ENCODE measurements at regions not wholly inside any gene's neighbourhood (a gene's known extent, or its start where the extent isn't known, plus 50 kb on each side); places are given as distances from the start of the nearest gene placed in this dataset.
"Not testable (repeated sequence)": the region's sequence is repeated elsewhere in the genome, so short reads cannot be mapped to it uniquely, and the experiment has no call there.

DNA sequence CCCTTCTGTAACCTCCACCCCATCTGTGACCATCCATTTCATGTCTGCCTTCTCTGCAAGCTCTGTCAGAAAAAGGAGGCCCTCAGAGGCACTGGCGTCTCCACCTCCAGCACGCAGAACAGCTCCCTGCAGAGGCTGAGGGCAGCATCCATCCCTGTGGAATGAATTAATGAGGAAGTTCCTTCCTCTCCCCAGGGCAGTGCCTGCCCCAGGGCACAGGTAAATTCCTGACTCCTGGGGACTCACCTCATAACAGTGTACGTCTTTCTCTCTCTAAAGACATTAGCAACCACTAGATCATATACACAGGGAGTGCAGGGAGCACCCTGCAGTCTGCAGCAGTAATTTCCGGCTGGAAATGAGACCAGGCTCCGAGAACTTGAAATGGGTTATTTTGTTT is 155.0 kb upstream of the TMEM132C start:
- H3K27ac ChIP-seq (ENCODE audit: insufficient read length, low read depth, low read length) = no peak overlapping the region
- H3K23ac ChIP-seq (ENCODE audit: insufficient read length, low read depth, low read length) = no peak overlapping the region
- H3K9me3 ChIP-seq (ENCODE audit: control insufficient read depth, low read depth, low read length) = no peaks in the 10 kb centered on the region
- no peak overlapping the region for H2BK20ac ChIP-seq (ENCODE audit: low read depth, low read length, poor library complexity, severe bottlenecking)
- no peak overlapping the region for H4K8ac ChIP-seq (replicated peaks; ENCODE audit: insufficient read length, low read depth, low read length)
- no CpG with 5 or more reads among the region's 5 CpGs for WGBS (ENCODE audit: extremely low coverage, insufficient read length, low lambda C conversion rate)
- H3K4me1 Mint-ChIP-seq = peaks cover 17% of the 10 kb centered on the region in 2 experiments
- DNase-seq = peak; percentile 75
- no peaks in the 10 kb centered on the region; a peak in 1 of 5 replicates for H3K9me3 Mint-ChIP-seq
- H3K79me2 ChIP-seq (ENCODE audit: insufficient read depth, low read length) = no peaks in the 10 kb centered on the region
- no peak overlapping the region for H2AFZ ChIP-seq (ENCODE audit: low read length)
- H3K27me3 ChIP-seq (ENCODE audit: insufficient read depth, low read length) = no peaks in the 10 kb centered on the region
- no peaks in the 10 kb centered on the region for H3K36me3 Mint-ChIP-seq (ENCODE audit: insufficient read depth in 1 of 3, low read depth in 3 of 3)
- H3K4me3 Mint-ChIP-seq = no peak overlapping the region; a peak in 1 of 5 replicates
- H2BK120ac ChIP-seq (ENCODE audit: low read depth, low read length, poor library complexity, severe bottlenecking) = no peak overlapping the region
- H3K4me1 ChIP-seq (ENCODE audit: insufficient read depth, low read length) = peaks cover 4% of the 10 kb centered on the region; the same call in 1 of the 2 replicates
- no peak overlapping the region for H4K91ac ChIP-seq (ENCODE audit: insufficient read length, low read depth, low read length)
- no peak overlapping the region for H3K4me2 ChIP-seq (ENCODE audit: insufficient read depth, insufficient read length, low read length)
- no peak overlapping the region for H2AK5ac ChIP-seq (ENCODE audit: insufficient read length, low read length)
- H3K27ac Mint-ChIP-seq = no peak overlapping the region
- H3K18ac ChIP-seq (ENCODE audit: insufficient read length, low read depth, low read length) = no peak overlapping the region
- no peak overlapping the region for H3K4ac ChIP-seq (ENCODE audit: low read depth, low read length)
- TF ChIP-seq, protein P1, sequence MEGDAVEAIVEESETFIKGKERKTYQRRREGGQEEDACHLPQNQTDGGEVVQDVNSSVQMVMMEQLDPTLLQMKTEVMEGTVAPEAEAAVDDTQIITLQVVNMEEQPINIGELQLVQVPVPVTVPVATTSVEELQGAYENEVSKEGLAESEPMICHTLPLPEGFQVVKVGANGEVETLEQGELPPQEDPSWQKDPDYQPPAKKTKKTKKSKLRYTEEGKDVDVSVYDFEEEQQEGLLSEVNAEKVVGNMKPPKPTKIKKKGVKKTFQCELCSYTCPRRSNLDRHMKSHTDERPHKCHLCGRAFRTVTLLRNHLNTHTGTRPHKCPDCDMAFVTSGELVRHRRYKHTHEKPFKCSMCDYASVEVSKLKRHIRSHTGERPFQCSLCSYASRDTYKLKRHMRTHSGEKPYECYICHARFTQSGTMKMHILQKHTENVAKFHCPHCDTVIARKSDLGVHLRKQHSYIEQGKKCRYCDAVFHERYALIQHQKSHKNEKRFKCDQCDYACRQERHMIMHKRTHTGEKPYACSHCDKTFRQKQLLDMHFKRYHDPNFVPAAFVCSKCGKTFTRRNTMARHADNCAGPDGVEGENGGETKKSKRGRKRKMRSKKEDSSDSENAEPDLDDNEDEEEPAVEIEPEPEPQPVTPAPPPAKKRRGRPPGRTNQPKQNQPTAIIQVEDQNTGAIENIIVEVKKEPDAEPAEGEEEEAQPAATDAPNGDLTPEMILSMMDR (conservative IDR thresholded peaks at IDR 0.05) = no peak
- no peak overlapping the region for H3T11ph ChIP-seq (ENCODE audit: low read length)
- H3K56ac ChIP-seq (ENCODE audit: insufficient read length, low read depth, low read length) = no peak overlapping the region
- no peaks in the 10 kb centered on the region; the same call in 1 of the 2 replicates for H3K27me3 Mint-ChIP-seq (ENCODE audit: low read depth)
- no peaks in the 10 kb centered on the region for H4K20me1 ChIP-seq (ENCODE audit: control insufficient read depth, insufficient read depth, insufficient read length)
- H2BK5ac ChIP-seq (ENCODE audit: insufficient read length, low read length) = no peak overlapping the region
- no peak overlapping the region for H3K9ac ChIP-seq (ENCODE audit: extremely low read depth, insufficient read length, low read length)
- H4K5ac ChIP-seq (ENCODE audit: insufficient read length, low read depth, low read length) = no peak overlapping the region
- no peak overlapping the region for H2BK15ac ChIP-seq (ENCODE audit: low read depth, low read length)
- no peak overlapping the region for H2BK12ac ChIP-seq (ENCODE audit: insufficient read length, low read depth, low read length)
- no peak overlapping the region for H3K14ac ChIP-seq (ENCODE audit: insufficient read depth, low read length)
- H3K79me1 ChIP-seq (ENCODE audit: insufficient read depth, low read depth, low read length, poor library complexity, severe bottlenecking) = no peaks in the 10 kb centered on the region
- no peaks in the 10 kb centered on the region for H3K23me2 ChIP-seq (ENCODE audit: insufficient read length, low read depth, low read length, poor library complexity, severe bottlenecking)

DNA sequence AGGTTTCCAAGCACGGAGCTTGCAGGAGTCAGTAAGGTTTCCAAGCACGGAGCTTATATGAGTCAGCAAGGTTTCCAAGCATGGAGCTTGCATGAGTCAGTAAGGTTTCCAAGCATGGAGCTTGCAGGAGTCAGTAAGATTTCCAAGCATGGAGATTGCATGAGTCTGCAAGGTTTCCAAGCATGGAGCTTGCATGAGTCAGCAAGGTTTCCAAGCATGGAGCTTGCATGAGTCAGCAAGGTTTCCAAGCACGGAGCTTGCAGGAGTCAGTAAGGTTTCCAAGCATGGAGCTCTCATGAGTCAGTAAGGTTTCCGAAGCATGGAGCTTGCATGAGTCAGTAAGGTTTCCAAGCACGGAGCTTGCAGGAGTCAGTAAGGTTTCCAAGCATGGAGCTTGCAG is 153.7 kb upstream of the TMEM132C start:
- H2BK12ac ChIP-seq (ENCODE audit: insufficient read length, low read depth, low read length); H4K5ac ChIP-seq (ENCODE audit: insufficient read length, low read depth, low read length); H3K27me3 ChIP-seq (ENCODE audit: insufficient read depth, low read length); H3K9me3 Mint-ChIP-seq; H3K4ac ChIP-seq (ENCODE audit: low read depth, low read length); H3K27ac Mint-ChIP-seq; H2BK15ac ChIP-seq (ENCODE audit: low read depth, low read length); H3K27ac ChIP-seq (ENCODE audit: insufficient read length, low read depth, low read length); H2AFZ ChIP-seq (ENCODE audit: low read length); H3K9ac ChIP-seq (ENCODE audit: extremely low read depth, insufficient read length, low read length); H3K79me2 ChIP-seq (ENCODE audit: insufficient read depth, low read length); H3K79me1 ChIP-seq (ENCODE audit: insufficient read depth, low read depth, low read length, poor library complexity, severe bottlenecking); H3T11ph ChIP-seq (ENCODE audit: low read length); H2BK120ac ChIP-seq (ENCODE audit: low read depth, low read length, poor library complexity, severe bottlenecking); H3K23ac ChIP-seq (ENCODE audit: insufficient read length, low read depth, low read length); H3K4me1 ChIP-seq (ENCODE audit: insufficient read depth, low read length); H3K27me3 Mint-ChIP-seq (ENCODE audit: low read depth); H4K91ac ChIP-seq (ENCODE audit: insufficient read length, low read depth, low read length); H2AK5ac ChIP-seq (ENCODE audit: insufficient read length, low read length); H3K4me3 Mint-ChIP-seq; DNase-seq; H3K9me3 ChIP-seq (ENCODE audit: control insufficient read depth, low read depth, low read length); H4K8ac ChIP-seq (replicated peaks; ENCODE audit: insufficient read length, low read depth, low read length); H3K56ac ChIP-seq (ENCODE audit: insufficient read length, low read depth, low read length); H3K18ac ChIP-seq (ENCODE audit: insufficient read length, low read depth, low read length); H3K14ac ChIP-seq (ENCODE audit: insufficient read depth, low read length); H3K36me3 Mint-ChIP-seq (ENCODE audit: insufficient read depth in 1 of 3, low read depth in 3 of 3); H4K20me1 ChIP-seq (ENCODE audit: control insufficient read depth, insufficient read depth, insufficient read length); H3K4me2 ChIP-seq (ENCODE audit: insufficient read depth, insufficient read length, low read length); H2BK5ac ChIP-seq (ENCODE audit: insufficient read length, low read length); H3K23me2 ChIP-seq (ENCODE audit: insufficient read length, low read depth, low read length, poor library complexity, severe bottlenecking); H2BK20ac ChIP-seq (ENCODE audit: low read depth, low read length, poor library complexity, severe bottlenecking): not testable (repeated sequence)
- peaks cover 17% of the 10 kb centered on the region in 2 experiments for H3K4me1 Mint-ChIP-seq
- WGBS (ENCODE audit: extremely low coverage, insufficient read length, low lambda C conversion rate) = no CpG with 5 or more reads among the region's 5 CpGs

Measured in H9 (cell line).